HepG2 (cell line): ENCODE measurements at regions not wholly inside any gene's neighbourhood (a gene's known extent, or its start where the extent isn't known, plus 50 kb on each side); places are given as distances from the start of the nearest gene placed in this dataset.

ENCODE experiments used
- ATAC-seq: fragments of 200-7000 bp; cut with Tn5 transposase; 3 replicates; pipeline ENCODE4 v1.9.1; 2020; ENCODE audit warnings: mild to moderate bottlenecking, moderate library complexity
- BruUV-seq: library from RNA; stranded (reverse); fragments of 400-500 nt; replicated peaks from 2 replicates; lab custom pipeline; 2021; lab: Mats Ljungman, UMichigan
- CTCF ChIA-PET: fragments of 300-600 bp; formaldehyde crosslinking; extraction: SDS; loops from one replicate; lab custom pipeline; 2021; ENCODE audit warnings: low total read pairs, inconsistent platforms, low intra/inter-chr PET ratio; lab: Yijun Ruan, JAX
- POLR2A ChIA-PET: fragments of 350-600 bp; sonication (Branson Sonifier 250); formaldehyde crosslinking; loops from one replicate; lab custom pipeline; 2020; ENCODE audit warnings: antibody characterized with exemption, inconsistent platforms; lab: Yijun Ruan, JAX
- DNase-seq: peaks from one replicate; pipeline ENCODE4 v3.0.0-alpha.2; 2015; ENCODE audit warnings: low spot score
- FAIRE-seq: peaks from 3 replicates; lab custom pipeline; 2011; peaks lifted over from hg19 to GRCh38; lab: Jason Lieb, UNC
- H2AFZ ChIP-seq: one replicate; pipeline ENCODE4 v1.6.1; 2011; ENCODE audit warnings: low read length, inconsistent platforms
- H3K27ac ChIP-seq: fragments of 300-600 bp; 3 replicates; pipeline ENCODE4 v1.8.0; 2011; ENCODE audit warnings: mixed run types, mild to moderate bottlenecking, mixed read lengths, low read length, inconsistent platforms; ENCODE audit not compliant: insufficient read depth; ENCODE audit errors: extremely low read length
- H3K27me3 ChIP-seq, 2 experiments: fragments of 200-600 bp in 1 of 2; 2 replicates in 1 of 2; 3 replicates in 1 of 2; pipeline versions ENCODE4 v1.6.0 to v1.8.0; 2011; ENCODE audit warnings: low read length in 2 of 2, mild to moderate bottlenecking in 2 of 2, moderate library complexity in 2 of 2, inconsistent platforms in 1 of 2; ENCODE audit not compliant: insufficient read depth in 2 of 2, control insufficient read depth in 1 of 2
- H3K36me3 ChIP-seq, 2 experiments: fragments of 200-600 bp in 1 of 2; replicated peaks in 1 of 2; 2 replicates in 1 of 2; 3 replicates in 1 of 2; pipeline versions ENCODE4 v1.5.1 to v1.8.0; 2011; ENCODE audit warnings: low read length in 2 of 2, inconsistent platforms in 1 of 2; ENCODE audit not compliant: insufficient read depth in 2 of 2, control insufficient read depth in 1 of 2
- H3K4me1 ChIP-seq: 2 replicates; pipeline ENCODE4 v1.5.1; 2012; ENCODE audit warnings: low read length, inconsistent platforms; ENCODE audit not compliant: insufficient read depth
- H3K4me2 ChIP-seq: 2 replicates; pipeline ENCODE4 v1.6.0; 2011; ENCODE audit warnings: low read depth, low read length, inconsistent platforms
- H3K4me3 ChIP-seq, 3 experiments: fragments of 200-600 bp in 1 of 3; sonication (generic), shearing (Covaris generic) in 1 of 3; replicated peaks in 1 of 3; 2 replicates each; pipeline ENCODE4 v1.5.1; 2011 to 2016; ENCODE audit warnings: low read length in 3 of 3, inconsistent platforms in 2 of 3, low read depth in 2 of 3, mild to moderate bottlenecking in 2 of 3, control low read depth in 1 of 3, mixed read lengths in 1 of 3; ENCODE audit not compliant: insufficient read depth in 1 of 3
- H3K79me2 ChIP-seq: one replicate; pipeline ENCODE4 v1.6.1; 2011; ENCODE audit warnings: low read length, inconsistent platforms; ENCODE audit not compliant: insufficient read depth
- H3K9ac ChIP-seq: 2 replicates; pipeline ENCODE4 v1.6.0; 2011; ENCODE audit warnings: mild to moderate bottlenecking, low read depth, low read length, inconsistent platforms; ENCODE audit not compliant: insufficient read depth
- H3K9me3 ChIP-seq: 2 replicates; pipeline ENCODE4 v1.5.1; 2012; ENCODE audit warnings: mild to moderate bottlenecking, low read length
- H4K20me1 ChIP-seq: 2 replicates; pipeline ENCODE4 v1.6.0; 2011; ENCODE audit warnings: inconsistent platforms, mild to moderate bottlenecking, low read length, moderate library complexity; ENCODE audit not compliant: insufficient read depth
- ARID3A ChIP-seq: IDR thresholded peaks from 2 replicates; pipeline ENCODE4 v1.6.1; 2012; ENCODE audit warnings: low read depth, low read length, improper control_type of control experiment
- BCL6 ChIP-seq: IDR thresholded peaks from 2 replicates; pipeline ENCODE4 v1.6.1; 2016; ENCODE audit warnings: missing genetic modification reagents, missing compliant biosample characterization
- CEBPZ ChIP-seq: IDR thresholded peaks from 2 replicates; pipeline ENCODE4 v1.6.1; 2012; ENCODE audit warnings: low read length, improper control_type of control experiment
- DNMT1 ChIP-seq: sonication (generic); formaldehyde crosslinking; IDR thresholded peaks from 2 replicates; pipeline ENCODE4 v1.5.1; 2020; ENCODE audit warnings: mild to moderate bottlenecking, missing genetic modification reagents
- HDAC2 ChIP-seq: sonication (generic); formaldehyde crosslinking; IDR thresholded peaks from 2 replicates; pipeline ENCODE4 v1.4.0; 2020; ENCODE audit warnings: missing genetic modification reagents
- MIXL1 ChIP-seq: IDR thresholded peaks from 2 replicates; pipeline ENCODE4 v1.6.1; 2016
- PITX1 ChIP-seq: sonication (generic); formaldehyde crosslinking; IDR thresholded peaks from 2 replicates; pipeline ENCODE4 v1.5.1; 2020; ENCODE audit warnings: mild to moderate bottlenecking, missing genetic modification reagents
- POLR2AphosphoS5 ChIP-seq: IDR thresholded peaks from 2 replicates; pipeline ENCODE4 v1.6.1; 2012; ENCODE audit warnings: low read depth, low read length
- RBFOX2 ChIP-seq: fragments of 200-400 bp; formaldehyde crosslinking; IDR thresholded peaks from 2 replicates; pipeline ENCODE4 v1.6.1; 2017; ENCODE audit warnings: low read depth, mild to moderate bottlenecking, low read length
- RXRB ChIP-seq: IDR thresholded peaks from 2 replicates; pipeline ENCODE4 v1.6.1; 2016; ENCODE audit warnings: borderline replicate concordance, missing genetic modification reagents, missing compliant biosample characterization
- SP2 ChIP-seq: sonication (generic); formaldehyde crosslinking; IDR thresholded peaks from 2 replicates; pipeline ENCODE4 v1.5.1; 2020; ENCODE audit warnings: mild to moderate bottlenecking, missing genetic modification reagents
- ZBTB7A ChIP-seq: sonication (generic); formaldehyde crosslinking; IDR thresholded peaks from 2 replicates; pipeline ENCODE4 v1.8.0; 2022; ENCODE audit warnings: mild to moderate bottlenecking, missing genetic modification reagents
- ZNF12 ChIP-seq: sonication (generic); formaldehyde crosslinking; IDR thresholded peaks from 2 replicates; pipeline ENCODE4 v1.5.0; 2020; ENCODE audit warnings: missing genetic modification reagents
- ZNF510 ChIP-seq: sonication (generic); formaldehyde crosslinking; IDR thresholded peaks from 2 replicates; pipeline ENCODE4 v1.4.0; 2020; ENCODE audit warnings: low read depth, mild to moderate bottlenecking, missing genetic modification reagents
- ZNF761 ChIP-seq: sonication (generic); formaldehyde crosslinking; conservative IDR thresholded peaks from 2 replicates; pipeline ENCODE4 v1.4.0; 2020; ENCODE audit warnings: mild to moderate bottlenecking, missing genetic modification reagents
- ZNF891 ChIP-seq: sonication (generic); formaldehyde crosslinking; IDR thresholded peaks from 2 replicates; pipeline ENCODE4 v1.5.0; 2020; ENCODE audit warnings: mild to moderate bottlenecking, missing genetic modification reagents
- WGBS: methylation state at CpG from one replicate; pipeline ENCODE4 v1.1.6; 2017; ENCODE audit warnings: low lambda C conversion rate; 5-methylcytosine and 5-hydroxymethylcytosine counted together
- in situ Hi-C: cut with HindIII; loops from 2 replicates; pipeline ENCODE4 v1.10.0; 2017; ENCODE audit warnings: low pct_unique_long_range_greater_than_20kb; ENCODE audit not compliant: extremely low pct_ligation_motif_present
- intact Hi-C: fragments of 100-400 bp; cut with micrococcal nuclease; formaldehyde crosslinking; loops from one replicate; pipeline ENCODE4 v1.10.0; 2022; ENCODE audit not compliant: unreplicated experiment

GRCh38 chrX:10971176-10971575 is 140.0 kb upstream of the HCCS start:
- no peak for DNase-seq
- intact Hi-C loops, result no loop called here
- Histone ChIP-seq H3K9ac (no peak overlapping the region), H3K4me3 (no peak overlapping the region), H3K27ac (no peak overlapping the region), H2AFZ (no peak overlapping the region), H3K27me3 (no peaks in the 10 kb centered on the region), H3K9me3 (no peaks in the 10 kb centered on the region), H3K4me2 (no peak overlapping the region)
- CTCF ChIA-PET, result no interaction called here
- 96% methylated on average over 1 of the region's 1 CpG for WGBS
- no peak for TF ChIP-seq ZNF12 (CRISPR knock-in tag)
- TF ChIP-seq MIXL1, result no peak
- no peak for TF ChIP-seq RBFOX2
- TF ChIP-seq BCL6 (CRISPR knock-in tag), result no peak
- no peak for TF ChIP-seq ARID3A
- TF ChIP-seq ZNF510 (CRISPR knock-in tag), result no peak
- no peak for TF ChIP-seq POLR2AphosphoS5
- TF ChIP-seq, all 625 proteins: peak for 0
- in situ Hi-C loops, result no loop called here
- no peaks in the 10 kb centered on the region for H3K79me2 ChIP-seq
- H4K20me1 ChIP-seq, result no peaks in the 10 kb centered on the region
- POLR2A ChIA-PET, result no interaction called here
- no peak for ATAC-seq
- H3K4me1 ChIP-seq, result peaks cover 1% of the 10 kb centered on the region
- no peak for FAIRE-seq
- no peaks in the 10 kb centered on the region for H3K36me3 ChIP-seq
- no TSS peak for BruUV-seq

GRCh38 chrX:10971759-10972158 is 139.4 kb upstream of the HCCS start:
- Histone ChIP-seq H3K4me3 (no peak overlapping the region), H3K9me3 (no peaks in the 10 kb centered on the region), H3K36me3 (no peaks in the 10 kb centered on the region), H3K79me2 (no peaks in the 10 kb centered on the region), H3K4me2 (no peak overlapping the region), H3K27me3 (no peaks in the 10 kb centered on the region), H3K9ac (no peak overlapping the region), H4K20me1 (no peaks in the 10 kb centered on the region), H3K27ac (no peak overlapping the region), H2AFZ (no peak overlapping the region), H3K4me1 (no peaks in the 10 kb centered on the region)
- ChIA-PET CTCF (no interaction called here), POLR2A (no interaction called here)
- FAIRE-seq, result no peak
- WGBS, result 52% methylated on average over 1 of the region's 1 CpG
- in situ Hi-C loops, result no loop called here
- DNase-seq, result no peak
- TF ChIP-seq ZBTB7A (CRISPR knock-in tag) (no peak), ZNF761 (no peak), HDAC2 (CRISPR knock-in tag) (no peak), SP2 (no peak), ZNF891 (no peak), RXRB (CRISPR knock-in tag) (no peak), PITX1 (CRISPR knock-in tag) (no peak), CEBPZ (no peak), DNMT1 (CRISPR knock-in tag) (no peak)
- intact Hi-C loops, result no loop called here
- ATAC-seq, result no peak
- no TSS peak for BruUV-seq
